Stimulated activated CD4-positive, alpha-beta T cell treated with anti-CD3 and anti-CD28 coated beads, Interleukin-1b, Interleukin-23, amount 100 ng/mL, for 48 hours (primary cell): ENCODE measurements at regions not wholly inside any gene's neighbourhood (a gene's known extent, or its start where the extent isn't known, plus 50 kb on each side); places are given as distances from the start of the nearest gene placed in this dataset.
A peak's percentile ranks its signal among the peaks of the same experiment; 100 is the strongest.

Experiments
- DNase-seq: peaks from one replicate; pipeline ENCODE4 v3.0.0-alpha.2; 2020

DNA sequence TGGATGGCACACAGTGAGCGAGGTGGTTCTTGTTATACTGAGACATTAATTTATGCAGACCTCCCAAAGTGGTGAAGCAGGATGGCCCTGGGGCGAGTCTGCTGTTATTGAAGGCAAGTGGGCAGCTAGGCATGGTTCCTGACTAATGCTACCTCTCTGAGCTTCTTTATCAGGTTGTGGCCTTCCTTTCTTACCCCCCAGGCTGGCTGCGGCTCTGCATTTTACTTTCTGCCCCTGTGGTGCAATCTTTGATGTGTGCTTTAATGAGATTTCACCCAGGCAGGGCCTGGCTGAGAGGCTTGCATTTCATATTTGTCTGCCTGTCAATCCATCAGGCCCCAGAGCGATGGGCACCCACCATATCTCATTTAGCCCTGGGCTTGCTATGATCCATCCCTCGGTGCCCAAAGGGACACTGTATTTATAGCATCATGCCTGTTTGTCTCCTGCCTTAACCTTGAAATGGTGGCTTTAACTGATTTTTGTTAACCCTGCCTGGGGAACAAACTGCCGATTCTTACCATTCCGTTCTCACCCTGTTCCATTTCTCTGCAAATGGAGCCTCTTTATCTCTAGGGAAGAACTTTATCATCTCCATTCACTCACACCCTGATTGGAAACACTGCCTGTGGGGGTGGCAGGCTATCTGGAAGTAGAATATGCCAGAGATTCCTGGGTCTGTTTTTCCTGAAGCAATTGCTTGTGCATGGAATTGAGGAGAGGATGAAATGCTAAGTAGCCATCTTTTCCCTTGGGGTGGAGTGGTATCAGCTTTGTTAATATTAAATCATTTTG is 316.2 kb upstream of the THSD7B start:
- DNase-seq = no peak

DNA sequence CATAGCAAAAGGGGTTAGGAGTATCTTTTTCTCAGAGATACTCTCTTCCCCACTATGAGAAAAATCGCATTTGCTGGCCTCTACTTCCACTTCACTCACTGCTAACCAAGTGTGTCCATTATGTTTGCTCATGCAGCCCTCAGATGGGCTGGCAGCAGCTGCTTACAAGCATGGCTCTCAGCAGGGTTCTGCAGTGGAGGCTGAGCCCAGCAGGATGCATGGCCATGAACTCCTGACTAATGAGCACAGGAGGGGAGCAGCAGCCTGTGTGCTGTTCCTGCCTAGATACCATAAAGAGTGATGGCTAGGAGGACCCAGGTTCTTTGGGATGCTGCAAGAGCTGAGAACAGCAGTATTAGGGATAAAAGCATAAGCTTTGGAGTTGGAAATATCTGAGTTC is 316.9 kb upstream of the THSD7B start:
- DNase-seq = no peak

DNA sequence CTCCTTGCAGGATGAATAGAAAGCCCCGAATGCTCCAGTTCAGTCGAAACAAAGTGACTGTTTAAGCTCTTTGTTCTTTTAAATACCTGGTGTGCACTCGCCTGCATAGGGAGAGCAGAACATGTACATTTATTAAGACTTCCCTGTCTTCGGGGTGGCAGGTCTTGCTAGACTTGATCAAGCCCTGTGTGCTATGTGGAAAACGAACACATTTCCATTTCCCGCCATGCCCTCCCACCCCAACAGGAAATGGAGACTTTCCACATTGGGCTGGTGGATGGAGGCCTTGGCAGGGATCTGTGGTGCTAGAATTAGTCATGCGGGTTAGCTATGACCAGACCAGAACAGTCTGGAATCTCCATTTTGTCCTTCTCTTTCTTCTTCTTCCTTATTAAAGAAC is 321.0 kb upstream of the THSD7B start:
- DNase-seq = no peak

DNA sequence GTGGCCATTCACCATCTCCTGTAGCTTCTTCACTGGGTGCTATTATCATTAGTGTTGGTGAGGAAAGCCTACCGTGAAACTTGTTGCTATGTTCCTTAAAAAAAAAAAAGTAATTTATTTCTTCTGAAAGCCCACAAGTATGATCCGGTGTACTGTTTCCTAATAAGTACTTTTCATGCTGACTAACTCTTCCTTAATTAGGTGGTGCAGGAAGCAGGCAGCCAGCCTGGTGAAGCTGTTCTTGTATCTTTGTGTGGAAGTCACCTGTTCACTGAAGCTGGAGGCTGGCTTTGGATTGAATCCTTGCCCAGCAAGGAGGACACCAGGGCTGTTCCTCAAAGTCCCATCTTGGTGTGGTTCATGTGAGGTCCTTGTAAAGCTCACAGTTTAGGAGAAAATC is 321.7 kb upstream of the THSD7B start:
- DNase-seq = no peak

DNA sequence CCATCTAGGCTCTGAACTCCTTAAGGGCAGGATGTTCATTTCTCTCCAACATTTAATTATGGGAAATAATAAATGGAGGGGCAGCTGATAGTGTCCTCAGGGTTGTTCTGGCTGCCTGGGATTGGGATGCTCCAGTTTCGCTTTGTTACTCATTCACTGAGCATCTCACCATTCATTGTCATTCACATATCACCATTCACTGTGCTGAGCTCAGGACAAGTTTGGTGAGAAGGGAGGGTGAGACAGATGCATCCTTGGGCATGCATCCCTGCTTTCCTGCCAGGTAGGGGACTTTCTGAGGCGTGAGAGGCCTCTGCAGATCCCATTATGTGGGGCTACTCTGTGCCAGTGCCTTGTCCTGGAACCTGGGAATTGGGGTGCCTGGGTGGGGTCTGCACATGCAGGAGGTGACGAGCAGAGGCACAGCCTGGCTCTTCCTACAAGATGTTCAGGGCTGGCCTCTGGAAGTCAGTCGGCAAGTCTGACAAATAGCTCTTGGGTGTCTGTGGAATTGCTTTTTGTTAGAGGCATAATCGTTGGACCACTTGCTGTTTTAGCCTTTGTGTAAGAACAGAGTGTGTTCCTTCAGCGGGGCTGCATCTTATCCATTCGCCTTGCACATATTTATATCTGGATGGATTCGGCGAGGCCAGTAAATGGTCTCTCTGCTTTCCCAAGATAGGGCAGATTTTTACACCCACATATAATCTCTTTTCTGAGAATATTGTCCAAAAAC is 323.2 kb upstream of the THSD7B start:
- no peak for DNase-seq

DNA sequence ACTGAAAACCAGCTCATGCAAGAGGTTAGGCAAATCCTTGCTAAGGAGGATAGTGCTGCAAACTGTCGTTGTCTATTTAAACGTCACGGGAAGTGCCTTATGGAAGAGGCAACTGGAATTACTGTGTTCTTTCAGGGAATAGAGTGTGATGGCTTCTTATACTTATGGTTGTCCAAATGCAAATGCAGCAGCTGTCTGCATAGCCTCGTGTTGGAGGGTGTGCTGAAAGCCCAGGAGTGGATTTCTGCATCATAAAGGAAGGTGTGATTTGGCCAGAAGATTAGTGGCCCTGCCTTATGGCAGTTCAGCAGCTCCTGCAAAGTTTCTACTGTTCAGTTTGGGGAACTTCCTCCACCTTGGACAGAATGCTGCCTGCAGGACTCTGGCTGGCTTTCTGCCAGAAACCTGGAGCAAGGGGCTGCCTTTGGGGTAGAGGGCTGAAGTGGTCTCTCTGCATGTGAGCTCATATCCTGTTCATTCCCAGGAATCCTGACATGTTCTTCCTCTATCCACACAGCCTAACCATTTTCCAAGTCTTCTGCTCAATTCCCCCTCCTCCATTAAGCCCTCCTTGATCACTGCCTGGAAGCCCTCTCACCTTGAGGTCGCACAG is 321.2 kb upstream of the CXCR4 start:
- no peak for DNase-seq

DNA sequence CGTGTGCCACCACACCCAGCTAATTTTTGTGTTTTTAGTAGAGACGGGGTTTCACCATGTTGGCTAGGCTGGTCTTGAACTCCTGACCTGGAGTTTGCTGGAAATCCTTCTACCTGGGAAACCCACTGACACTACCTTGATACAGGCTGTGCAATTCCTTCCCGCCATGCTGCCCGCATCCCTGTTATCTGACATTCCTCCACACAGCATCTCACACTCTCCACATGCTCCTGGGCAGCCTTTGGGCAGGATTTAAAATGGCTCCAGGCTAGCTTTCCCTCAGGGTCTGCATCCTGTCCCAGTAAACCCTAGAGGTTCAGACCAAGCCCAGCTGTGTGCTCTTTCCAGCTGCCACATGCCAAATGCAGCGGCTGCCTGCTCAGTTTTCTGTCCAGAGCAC is 319.5 kb upstream of the CXCR4 start:
- no peak for DNase-seq

DNA sequence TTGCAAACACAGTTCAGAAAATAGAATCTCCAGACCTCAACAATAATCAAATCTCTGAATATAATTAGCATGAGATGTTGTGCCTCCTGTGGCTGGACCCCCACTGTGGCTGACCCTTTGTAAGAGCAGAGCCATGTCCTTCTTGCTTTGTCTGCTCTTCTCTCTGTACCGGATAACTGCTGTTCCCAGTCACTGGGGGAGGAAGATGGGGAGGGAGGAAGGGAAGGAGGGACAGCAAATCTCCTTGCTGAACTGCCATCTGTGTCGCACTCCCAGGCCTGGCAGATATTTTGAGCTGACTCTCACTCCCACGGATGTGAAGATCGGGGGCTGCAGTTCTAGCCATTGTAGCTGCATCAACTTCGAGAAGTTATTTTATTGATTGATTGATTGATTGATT is 319.0 kb upstream of the CXCR4 start:
- DNase-seq = no peak

DNA sequence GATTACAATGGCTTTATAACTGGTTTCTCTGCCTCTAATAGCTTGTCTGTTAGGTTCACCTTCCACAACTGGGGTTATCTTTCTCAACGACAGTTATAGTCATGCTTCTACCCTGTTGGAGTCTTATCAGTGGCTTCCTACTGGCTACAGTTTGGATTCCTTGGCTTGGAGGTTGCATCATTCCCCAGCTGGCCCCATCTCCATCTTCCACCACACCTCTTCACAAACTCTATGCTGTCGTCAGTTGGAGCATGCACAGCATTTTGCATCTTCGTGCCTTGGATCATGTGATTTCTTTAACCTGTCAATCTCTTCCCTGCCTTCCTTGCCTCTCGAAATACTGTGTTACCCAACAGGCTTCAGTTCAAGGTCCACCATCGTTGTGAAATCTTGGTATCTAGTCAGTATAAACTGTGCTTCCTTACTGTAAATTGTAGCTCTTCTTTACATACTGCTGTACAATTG is 316.3 kb upstream of the CXCR4 start:
- DNase-seq = no peak

DNA sequence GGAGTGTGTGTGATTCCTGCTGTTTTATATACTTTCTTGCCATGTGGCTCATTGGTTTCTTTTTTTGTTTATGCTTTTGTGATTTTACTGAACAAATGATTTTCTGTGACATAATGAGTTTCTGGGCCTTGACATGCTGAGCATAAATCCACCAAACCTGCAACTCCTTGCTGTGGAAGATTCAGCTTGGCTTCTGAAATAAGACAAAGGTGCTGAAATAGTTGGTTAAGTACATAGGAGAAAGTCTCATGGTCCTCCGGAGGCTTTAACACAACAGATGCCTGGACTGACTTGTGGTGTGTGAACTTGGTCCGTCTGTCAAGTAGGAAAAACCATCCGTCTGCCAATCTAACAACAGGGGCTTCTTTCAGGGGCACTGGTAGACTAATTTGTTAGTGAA is 315.3 kb upstream of the CXCR4 start:
- no peak for DNase-seq

DNA sequence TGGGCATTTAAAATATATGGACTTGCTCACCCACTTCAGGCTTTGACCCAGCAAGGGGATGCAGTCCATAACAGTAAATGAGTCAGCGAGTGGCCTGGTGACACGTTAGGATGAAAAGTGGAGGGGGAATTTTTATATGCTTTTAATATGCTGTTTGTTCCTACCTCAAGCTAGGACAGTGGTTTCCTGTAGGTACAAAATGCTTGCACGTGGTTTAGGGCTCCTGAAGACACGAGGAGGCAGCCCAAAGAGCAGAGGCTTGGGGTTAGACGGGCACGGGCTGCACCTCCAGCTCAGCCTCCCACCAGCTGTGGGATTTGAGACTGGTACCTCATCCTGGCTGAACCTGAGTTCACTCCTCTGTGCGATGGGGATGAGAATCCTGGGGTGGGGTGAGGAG is 306.2 kb upstream of the CXCR4 start:
- DNase-seq = no peak

DNA sequence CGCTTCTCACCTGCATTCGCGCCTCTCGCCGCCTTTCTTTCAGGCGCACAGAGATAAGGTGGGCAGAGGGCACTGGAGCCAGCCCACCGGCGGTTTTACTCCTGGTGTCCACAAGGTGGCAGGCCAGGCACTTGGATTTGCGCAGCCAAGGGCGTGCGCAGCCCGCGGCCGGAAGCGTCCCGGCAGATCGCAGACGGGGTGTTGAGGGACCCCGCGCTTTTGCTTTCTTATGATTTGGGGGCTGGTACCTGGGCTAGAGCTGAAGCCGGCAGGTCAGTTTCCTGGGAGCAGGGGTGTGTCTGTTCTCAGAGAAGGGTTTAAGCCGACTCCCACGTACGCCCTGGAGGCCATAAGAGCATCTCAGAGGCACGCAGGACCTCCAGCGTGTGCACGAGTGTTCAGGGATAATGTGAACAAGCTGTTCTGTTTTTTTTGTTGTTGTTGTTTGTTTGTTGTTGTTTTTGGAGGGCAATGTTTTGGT is 305.6 kb upstream of the CXCR4 start:
- DNase-seq = peak; percentile 86

DNA sequence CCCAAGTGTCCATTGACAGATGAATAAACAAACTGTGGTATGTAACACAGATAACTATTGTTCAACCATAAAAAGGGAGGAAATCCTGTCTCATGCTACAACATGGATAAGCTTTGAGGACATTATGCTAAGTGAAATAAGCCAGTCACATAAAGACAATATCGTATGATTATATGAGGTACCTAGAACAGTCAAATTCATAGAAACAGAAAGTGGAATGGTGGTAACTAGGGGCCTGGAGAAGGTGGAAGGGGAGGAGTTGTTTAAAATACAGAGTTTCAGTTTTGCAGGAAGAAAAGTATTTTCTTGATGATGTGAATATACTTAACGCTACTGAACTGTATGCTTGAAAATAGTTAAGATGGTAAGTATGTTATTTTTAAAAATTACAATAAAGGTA is 304.6 kb upstream of the CXCR4 start:
- no peak for DNase-seq

DNA sequence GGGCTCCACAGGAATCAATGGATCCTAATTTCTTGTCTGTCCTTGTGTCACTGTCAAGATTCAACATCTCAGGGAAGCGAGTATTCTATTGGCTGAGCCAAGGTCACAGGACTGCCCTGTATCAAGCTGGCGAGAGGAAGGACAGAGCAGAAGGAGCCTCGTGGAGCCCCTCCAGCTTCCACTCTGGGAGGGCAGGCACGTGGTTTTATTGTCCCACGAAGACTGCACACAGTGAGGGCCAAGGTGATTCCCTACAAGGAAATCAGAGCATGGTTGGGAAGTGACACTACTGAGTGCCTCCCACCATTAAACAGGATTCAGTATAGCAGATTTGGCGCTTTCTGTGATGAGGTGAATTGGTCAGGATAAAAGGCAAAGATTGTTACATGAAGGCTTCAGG is 302.4 kb upstream of the CXCR4 start:
- DNase-seq = no peak

DNA sequence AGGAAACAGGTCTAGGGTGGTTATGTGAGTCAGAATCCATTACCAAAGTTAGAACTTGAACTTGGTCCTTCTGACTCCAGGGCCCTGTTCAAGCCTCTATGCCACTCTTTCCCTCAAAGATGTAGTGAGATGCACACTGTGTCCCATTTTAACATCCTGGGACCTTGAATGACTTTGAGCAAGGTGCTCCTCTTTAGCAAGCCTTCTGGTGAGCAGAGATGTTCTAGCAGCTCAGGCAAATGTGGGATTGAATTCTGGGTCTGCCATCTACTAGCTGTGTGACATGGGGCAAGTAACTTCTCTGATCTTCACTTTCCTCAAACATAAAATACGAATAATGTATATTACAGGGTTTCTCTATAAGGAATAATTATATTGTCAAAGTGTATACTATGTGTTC is 294.0 kb upstream of the CXCR4 start:
- DNase-seq = no peak

DNA sequence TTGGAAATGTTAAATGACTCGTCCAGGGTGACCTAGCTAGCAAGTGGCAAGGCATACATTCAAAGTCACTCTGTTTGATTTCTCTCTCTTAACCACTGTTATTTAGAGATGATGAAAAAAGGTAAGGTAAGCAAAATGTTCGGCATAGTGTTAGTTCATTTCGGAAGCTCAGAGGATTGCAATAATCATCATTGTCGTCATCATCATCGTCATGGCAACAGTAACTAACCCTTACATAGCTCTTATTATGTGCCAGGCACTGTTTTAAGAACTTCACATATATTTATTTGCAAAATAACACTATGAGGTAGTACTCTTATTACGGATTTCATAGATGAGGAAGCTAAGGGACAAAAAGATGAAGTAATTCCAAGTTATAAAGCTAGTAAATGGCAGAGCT is 292.7 kb upstream of the CXCR4 start:
- no peak for DNase-seq

DNA sequence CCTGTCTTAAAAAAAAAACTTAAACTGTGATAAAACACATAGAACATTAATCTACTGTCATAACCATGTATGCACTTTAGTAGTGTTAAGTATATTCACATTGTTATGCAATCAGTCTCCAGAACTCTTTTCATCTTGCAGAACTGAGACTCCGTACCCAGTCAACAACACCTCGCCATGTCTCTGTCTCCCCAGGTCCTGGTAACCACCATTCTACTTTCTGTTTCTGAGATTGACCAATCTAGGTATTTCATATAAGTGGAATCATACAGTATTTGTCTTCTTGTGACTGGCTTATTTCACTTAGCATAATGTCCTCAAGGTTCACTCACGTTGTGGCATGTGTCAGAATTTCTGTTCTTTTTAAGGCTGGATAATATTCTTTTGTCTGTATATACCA is 290.8 kb upstream of the CXCR4 start:
- no peak for DNase-seq

DNA sequence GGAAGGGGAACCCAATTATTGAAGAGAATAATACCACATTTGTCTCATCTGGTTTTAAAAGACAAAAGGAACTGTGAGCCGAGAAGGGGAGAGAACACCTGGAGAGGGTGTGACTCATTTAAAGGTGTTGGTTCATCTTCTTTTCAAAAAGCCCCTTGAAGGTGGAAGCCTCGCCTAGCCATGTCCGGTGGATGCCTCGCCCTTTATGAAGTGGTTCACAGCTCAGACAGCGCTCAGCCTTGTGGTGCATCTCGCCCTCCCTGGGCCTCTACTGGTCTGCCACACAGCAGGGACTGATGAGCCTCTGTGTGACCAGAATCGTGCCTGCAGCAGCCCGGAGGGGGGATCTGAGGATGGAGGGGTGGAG is 290.0 kb upstream of the CXCR4 start:
- no peak for DNase-seq

DNA sequence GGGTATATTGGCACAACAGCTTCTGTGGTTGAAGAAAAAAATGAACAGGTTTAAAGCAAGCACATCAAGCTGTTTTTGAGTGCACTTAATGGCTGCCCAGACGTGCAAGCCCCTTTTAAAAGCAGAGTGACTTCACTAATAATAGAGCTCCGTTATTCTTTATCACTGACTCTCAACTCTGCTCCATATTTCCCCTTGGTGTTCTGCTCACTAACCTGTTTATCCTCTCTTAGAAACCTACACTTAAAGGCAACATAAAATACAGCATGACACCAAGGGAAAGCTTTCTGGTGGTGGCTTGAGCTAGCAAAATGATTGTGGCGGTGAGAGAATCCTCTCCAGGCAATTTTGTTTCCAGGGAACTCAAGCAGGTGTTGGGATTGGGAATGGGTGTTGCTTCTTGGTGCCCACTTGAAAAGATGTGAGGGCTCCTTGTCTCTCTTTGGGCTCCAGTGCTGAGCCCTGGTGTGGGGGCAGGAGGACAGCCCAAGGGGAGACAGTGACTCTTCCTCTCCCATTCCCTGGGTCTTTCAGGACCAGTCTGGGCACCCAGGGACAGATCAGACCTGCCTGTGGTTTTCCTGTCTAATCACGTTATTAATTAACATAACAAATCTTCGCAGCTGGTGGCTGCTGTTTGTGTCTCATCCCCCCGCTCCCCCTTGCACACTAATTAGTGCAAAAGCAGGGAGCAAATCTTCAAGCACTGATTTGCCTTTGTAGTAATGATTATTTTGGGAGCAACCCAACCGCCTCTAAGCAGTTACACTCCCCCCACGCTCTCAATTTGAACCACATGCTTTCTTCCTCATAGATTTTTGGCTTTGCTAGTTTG is 289.4 kb upstream of the CXCR4 start:
- no peak for DNase-seq

DNA sequence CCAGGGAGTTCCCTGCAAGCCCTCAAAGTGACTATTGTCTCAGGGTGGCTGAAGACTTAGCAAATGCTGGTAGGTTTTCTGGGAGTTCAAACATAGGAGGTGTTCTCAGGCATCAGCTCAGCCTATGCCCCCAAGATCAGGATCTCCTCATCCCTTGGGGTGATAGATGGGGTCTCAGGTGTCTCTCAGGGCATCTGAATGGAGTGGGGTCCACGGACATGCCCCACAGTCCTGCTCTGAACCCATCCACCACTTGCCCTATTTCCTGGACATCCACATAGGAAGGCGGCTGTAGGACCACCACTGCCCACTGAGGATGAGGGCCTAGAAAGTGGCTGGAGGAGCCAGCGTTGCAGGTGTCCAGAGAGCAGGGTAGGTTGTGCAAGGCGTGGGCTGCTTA is 287.0 kb upstream of the CXCR4 start:
- DNase-seq = no peak

DNA sequence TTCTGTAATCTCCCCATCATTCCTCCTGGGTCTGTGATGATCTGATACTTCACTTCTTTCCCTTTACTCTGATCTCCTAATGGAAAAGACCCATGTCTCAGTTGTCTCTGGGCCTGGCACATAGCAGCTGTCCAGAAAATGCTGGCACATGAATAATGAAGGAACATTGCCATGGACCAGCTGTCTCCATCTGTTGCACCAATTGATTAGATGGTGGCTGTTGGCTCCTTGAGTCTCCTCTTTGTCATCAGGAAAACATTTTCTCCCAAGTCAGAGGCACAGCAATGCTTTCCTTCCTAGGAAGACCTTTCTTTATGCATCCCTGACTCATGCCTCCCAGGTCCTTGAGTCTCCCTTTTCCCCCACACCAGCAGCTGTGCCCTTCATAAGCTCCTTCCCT is 286.2 kb upstream of the CXCR4 start:
- no peak for DNase-seq

DNA sequence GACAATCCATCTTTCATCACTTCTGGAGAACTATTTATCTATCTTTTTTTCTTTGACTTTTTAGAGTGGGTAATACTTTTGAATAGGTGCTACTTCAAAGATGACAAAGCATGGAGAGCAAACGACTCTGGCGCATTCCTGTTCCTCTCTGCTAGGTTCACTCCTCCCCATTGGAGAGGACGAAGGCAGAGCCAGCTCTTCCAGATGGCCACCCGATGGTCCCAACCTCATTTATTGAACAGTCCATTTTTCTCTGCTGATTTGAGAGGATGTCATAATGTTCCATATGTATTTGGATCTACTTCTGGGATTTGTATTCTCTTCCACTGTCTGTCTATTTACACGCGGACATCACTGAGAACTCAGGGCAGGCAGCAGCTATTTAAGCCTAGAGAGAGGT is 284.3 kb upstream of the CXCR4 start:
- no peak for DNase-seq

DNA sequence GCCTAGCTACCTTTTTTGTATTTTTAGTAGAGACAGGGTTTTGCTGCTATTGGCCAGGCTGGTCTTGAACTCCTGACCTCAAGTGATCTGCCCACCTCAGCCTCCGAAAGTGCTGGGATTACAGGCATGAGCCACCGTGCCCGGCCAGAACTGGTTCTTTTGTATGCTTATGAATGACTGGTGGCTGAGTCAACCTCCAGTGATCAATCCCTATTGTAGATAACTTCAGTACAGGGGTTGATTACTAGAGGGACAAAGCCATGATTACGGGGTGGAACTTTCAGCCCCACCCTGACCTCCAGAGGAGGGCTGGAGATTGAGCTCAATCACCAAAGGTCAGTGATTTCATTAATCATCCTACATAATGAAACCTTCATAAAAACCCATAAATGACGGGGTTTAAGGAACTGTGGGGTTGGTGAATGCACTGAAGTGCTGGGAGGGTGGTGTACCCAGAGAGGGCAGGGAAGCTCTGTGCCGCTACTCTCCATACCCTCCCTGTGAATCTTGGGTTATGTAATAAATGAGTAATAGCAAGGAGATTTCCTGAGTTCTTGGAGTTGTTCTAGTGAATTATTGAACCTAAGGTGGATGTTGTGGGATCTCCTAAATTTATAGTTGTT is 281.8 kb upstream of the CXCR4 start:
- no peak for DNase-seq
